Gastrocnemius medialis (tissue), 4 donors: ENCODE measurements at regions not wholly inside any gene's neighbourhood (a gene's known extent, or its start where the extent isn't known, plus 50 kb on each side); places are given as distances from the start of the nearest gene placed in this dataset.
A peak's percentile ranks its signal among the peaks of the same experiment; 100 is the strongest.

Experiments
- ATAC-seq, 2 donors: fragments of 150-250 bp; one replicate each; pipeline ENCODE4 v1.9.1; 2016
- DNase-seq, 2 donors: peaks; one replicate each; pipeline ENCODE4 v3.0.0-alpha.2; 2019
- H3K27ac ChIP-seq, 4 donors: fragments of 200-600 bp; sonication (generic); 1 replicate in 1 of 4; 2 replicates in 3 of 4; pipeline ENCODE4 v1.5.1; 2016 to 2018; ENCODE audit warnings: mild to moderate bottlenecking in 2 of 4, moderate library complexity in 1 of 4
- H3K27me3 ChIP-seq, 3 donors: fragments of 200-600 bp; sonication (generic) in 2 of 3; 1 replicate in 1 of 3; 2 replicates in 2 of 3; pipeline versions ENCODE4 v1.5.1 to v1.6.0; 2016 to 2019; ENCODE audit warnings: mild to moderate bottlenecking in 1 of 3, moderate library complexity in 1 of 3
- H3K36me3 ChIP-seq, 2 donors: fragments of 200-600 bp; sonication (generic) in 1 of 2; one replicate each; pipeline ENCODE4 v1.5.1; 2017 to 2018
- H3K4me1 ChIP-seq, 2 donors: fragments of 200-600 bp; sonication (generic) in 1 of 2; one replicate each; pipeline ENCODE4 v1.5.1; 2016 to 2017; ENCODE audit warnings: mild to moderate bottlenecking in 2 of 2
- H3K4me3 ChIP-seq, 4 donors: fragments of 200-600 bp; sonication (generic) in 3 of 4; 1 replicate in 1 of 4; 2 replicates in 3 of 4; pipeline ENCODE4 v1.5.1; 2016 to 2019; ENCODE audit warnings: mild to moderate bottlenecking in 2 of 4
- H3K9me3 ChIP-seq, 3 donors: fragments of 200-600 bp; sonication (generic) in 2 of 3; 1 replicate in 1 of 3; 2 replicates in 2 of 3; pipeline ENCODE4 v1.5.1; 2016 to 2019
- POLR2A ChIP-seq, 2 donors: fragments of 450-650 bp; IDR thresholded peaks; one replicate each; pipeline ENCODE4 v1.6.1; 2017; ENCODE audit warnings: antibody characterized with exemption in 2 of 2, mild to moderate bottlenecking in 2 of 2, moderate library complexity in 2 of 2
- in situ Hi-C, 4 donors: fragments of 200-750 bp; cut with MboI; loops; one replicate each; pipeline versions ENCODE4 v1.15.0 to v1.8.0; 2017; ENCODE audit warnings: low sequenced_read_pairs in 4 of 4
- intact Hi-C: fragments of 100-400 bp; cut with DNase I; formaldehyde crosslinking; loops from one replicate; pipeline ENCODE4 v1.15.1; 2023; ENCODE audit warnings: low total_unique reads
- TF ChIP-seq, protein P1 (sequence below), 5 experiments: fragments of 450-650 bp in 3 of 5; fragments of 200-600 bp in 2 of 5; sonication (generic) in 2 of 5; IDR thresholded peaks in 4 of 5; conservative IDR thresholded peaks in 1 of 5; 1 replicate in 4 of 5; 2 replicates in 1 of 5; pipeline ENCODE4 v1.5.1; 2016 to 2019; ENCODE audit warnings: antibody characterized with exemption in 5 of 5, mild to moderate bottlenecking in 3 of 5, moderate library complexity in 3 of 5

DNA sequence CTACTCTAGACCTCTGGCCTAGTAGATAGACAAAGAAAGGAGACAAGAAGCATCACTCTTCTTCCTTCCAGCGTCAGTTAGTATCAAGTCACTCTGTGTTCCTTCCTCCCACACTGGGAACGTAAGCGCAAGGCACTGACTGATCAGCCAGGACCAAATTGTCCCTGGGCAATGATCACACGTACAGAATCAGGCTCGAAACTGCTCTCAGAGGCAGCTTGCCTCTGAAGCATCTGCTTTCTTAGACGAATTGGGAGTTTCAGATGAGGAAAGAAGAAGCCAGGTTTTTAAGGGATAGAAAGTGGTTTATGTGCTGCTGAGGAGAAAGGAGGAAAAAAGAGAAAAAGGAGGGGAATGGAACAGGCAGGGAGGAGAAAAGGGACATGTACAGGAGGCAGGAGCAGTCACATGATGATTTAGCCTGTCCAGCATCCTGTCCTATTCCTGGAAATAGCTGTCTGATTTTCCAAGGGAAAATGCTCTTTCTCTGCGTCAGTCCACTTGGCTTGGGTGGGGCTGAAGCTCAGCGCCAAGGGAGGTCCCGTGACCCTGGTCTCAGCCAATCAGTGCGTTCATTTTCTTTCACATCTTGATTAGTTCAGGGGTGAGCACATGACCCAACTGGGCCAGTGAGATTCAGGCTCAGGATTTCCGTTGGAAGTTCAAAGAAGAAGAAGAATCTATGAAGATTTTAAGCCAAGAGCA is 102.0 kb upstream of the PRICKLE2 start:
- in situ Hi-C loops = no loop called here

DNA sequence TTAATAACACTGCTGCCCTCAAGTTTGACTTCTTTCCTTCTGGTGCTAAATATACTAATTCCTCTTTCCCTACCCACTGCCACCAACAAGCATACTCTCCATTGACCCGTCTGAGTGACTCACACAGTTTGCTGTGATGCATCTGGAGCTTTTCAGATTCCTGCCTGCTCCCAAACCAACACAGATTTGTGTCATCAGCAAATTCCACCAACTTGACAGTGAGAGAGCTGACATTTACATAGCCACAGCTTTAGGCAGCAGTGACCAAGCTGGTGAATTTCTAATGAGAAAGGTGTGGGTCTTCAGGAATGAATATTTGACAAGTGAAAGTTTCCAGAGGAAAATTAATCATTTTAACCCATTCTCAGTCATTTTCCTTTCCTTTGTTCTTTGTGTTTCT is 96.5 kb upstream of the PRICKLE2 start:
- H3K27ac ChIP-seq = no peak overlapping the region

More for the DNA sequence above, 102.0 kb upstream of the PRICKLE2 start:
- intact Hi-C loops = no loop called here
- no peak overlapping the region for H3K4me3 ChIP-seq
- H3K36me3 ChIP-seq = no peaks in the 10 kb centered on the region
- no peaks in the 10 kb centered on the region for H3K9me3 ChIP-seq
- no peaks in the 10 kb centered on the region for H3K4me1 ChIP-seq
- peak; percentile 43 to 68 for DNase-seq
- TF ChIP-seq, protein P1, sequence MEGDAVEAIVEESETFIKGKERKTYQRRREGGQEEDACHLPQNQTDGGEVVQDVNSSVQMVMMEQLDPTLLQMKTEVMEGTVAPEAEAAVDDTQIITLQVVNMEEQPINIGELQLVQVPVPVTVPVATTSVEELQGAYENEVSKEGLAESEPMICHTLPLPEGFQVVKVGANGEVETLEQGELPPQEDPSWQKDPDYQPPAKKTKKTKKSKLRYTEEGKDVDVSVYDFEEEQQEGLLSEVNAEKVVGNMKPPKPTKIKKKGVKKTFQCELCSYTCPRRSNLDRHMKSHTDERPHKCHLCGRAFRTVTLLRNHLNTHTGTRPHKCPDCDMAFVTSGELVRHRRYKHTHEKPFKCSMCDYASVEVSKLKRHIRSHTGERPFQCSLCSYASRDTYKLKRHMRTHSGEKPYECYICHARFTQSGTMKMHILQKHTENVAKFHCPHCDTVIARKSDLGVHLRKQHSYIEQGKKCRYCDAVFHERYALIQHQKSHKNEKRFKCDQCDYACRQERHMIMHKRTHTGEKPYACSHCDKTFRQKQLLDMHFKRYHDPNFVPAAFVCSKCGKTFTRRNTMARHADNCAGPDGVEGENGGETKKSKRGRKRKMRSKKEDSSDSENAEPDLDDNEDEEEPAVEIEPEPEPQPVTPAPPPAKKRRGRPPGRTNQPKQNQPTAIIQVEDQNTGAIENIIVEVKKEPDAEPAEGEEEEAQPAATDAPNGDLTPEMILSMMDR (IDR thresholded peaks at IDR 0.05 in 4 of 5, conservative IDR thresholded peaks at IDR 0.05 in 1 of 5) = no peak
- no peak for TF ChIP-seq POLR2A (IDR thresholded peaks at IDR 0.05)
- peak; percentile 88 to 96 for ATAC-seq
- H3K27me3 ChIP-seq = no peaks in the 10 kb centered on the region
- peak overlapping the region; percentile 67 to 75 (median 70) for H3K27ac ChIP-seq

DNA sequence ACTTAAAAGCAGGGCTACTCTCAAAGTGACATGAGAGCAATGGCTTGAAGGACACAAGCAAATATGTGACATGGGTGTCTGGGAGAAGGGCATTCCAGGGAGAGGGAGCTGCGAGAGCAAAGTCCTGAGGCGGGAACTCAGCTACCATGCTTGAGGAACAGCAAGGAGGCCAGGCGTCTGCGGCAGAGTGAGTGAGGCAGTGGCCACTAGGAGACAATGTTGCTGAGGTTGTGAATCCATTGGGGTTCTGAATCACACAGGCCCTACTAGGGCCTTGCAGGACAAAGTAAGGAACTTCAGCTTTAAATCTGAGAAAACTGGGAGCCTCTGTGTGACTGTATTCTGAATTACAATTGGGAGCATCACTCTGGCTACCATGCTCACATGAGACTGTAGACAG is 94.1 kb upstream of the PRICKLE2 start:
- DNase-seq = no peak
- intact Hi-C loops = no loop called here
- Histone ChIP-seq H3K27me3 (no peaks in the 10 kb centered on the region), H3K9me3 (no peaks in the 10 kb centered on the region), H3K36me3 (no peaks in the 10 kb centered on the region), H3K4me3 (no peak overlapping the region), H3K27ac (no peak overlapping the region), H3K4me1 (no peaks in the 10 kb centered on the region)
- TF ChIP-seq, protein P1 (IDR thresholded peaks at IDR 0.05 in 4 of 5, conservative IDR thresholded peaks at IDR 0.05 in 1 of 5) = no peak
- ATAC-seq = no peak
- in situ Hi-C loops = no loop called here

More for the DNA sequence above, 96.5 kb upstream of the PRICKLE2 start:
- intact Hi-C loops (no loop called here), in situ Hi-C loops (no loop called here)
- Histone ChIP-seq H3K27me3 (no peaks in the 10 kb centered on the region), H3K4me3 (no peak overlapping the region), H3K4me1 (no peaks in the 10 kb centered on the region), H3K36me3 (no peaks in the 10 kb centered on the region), H3K9me3 (no peaks in the 10 kb centered on the region)
- TF ChIP-seq, protein P1 (IDR thresholded peaks at IDR 0.05 in 4 of 5, conservative IDR thresholded peaks at IDR 0.05 in 1 of 5) = no peak
- no peak for DNase-seq
- ATAC-seq = no peak

DNA sequence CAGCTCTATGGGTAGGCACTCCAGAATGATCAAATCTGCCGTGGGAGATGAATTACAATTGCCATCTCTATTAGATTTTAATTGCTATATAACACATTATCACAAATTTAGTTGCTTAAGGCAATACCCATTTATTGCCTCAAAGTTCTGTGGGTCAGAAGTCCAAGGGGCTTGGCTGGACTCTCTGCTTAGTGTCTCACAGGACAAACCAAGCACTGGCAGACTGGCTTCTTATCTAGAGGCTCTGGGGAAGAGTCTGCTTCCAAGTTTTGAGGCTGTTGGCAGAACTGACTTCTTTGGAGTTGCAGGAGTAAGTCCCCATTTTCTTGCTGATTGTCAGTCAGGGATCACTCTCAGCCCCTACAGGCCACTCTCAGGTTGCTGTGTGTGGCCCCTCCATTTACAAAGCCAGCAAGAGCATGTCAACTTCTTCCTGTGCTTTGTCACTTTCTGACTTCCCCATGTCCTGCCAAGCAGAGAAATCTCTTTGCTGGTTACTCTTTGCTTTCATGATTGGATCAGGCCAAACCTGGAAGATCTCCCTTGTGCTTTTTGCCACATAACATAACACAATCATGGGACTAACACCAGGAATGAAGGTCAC is 93.5 kb upstream of the PRICKLE2 start:
- no peak overlapping the region for H3K4me3 ChIP-seq
- H3K36me3 ChIP-seq = no peaks in the 10 kb centered on the region
- DNase-seq (no peak), ATAC-seq (no peak)
- H3K9me3 ChIP-seq = no peaks in the 10 kb centered on the region
- no peaks in the 10 kb centered on the region for H3K4me1 ChIP-seq
- intact Hi-C loops (no loop called here), in situ Hi-C loops (no loop called here)
- H3K27me3 ChIP-seq = no peaks in the 10 kb centered on the region
- H3K27ac ChIP-seq = no peak overlapping the region
- TF ChIP-seq, protein P1 (IDR thresholded peaks at IDR 0.05 in 4 of 5, conservative IDR thresholded peaks at IDR 0.05 in 1 of 5) = no peak
- TF ChIP-seq POLR2A (IDR thresholded peaks at IDR 0.05) = no peak
